HCT116 (cell line): ENCODE measurements at regions not wholly inside any gene's neighbourhood (a gene's known extent, or its start where the extent isn't known, plus 50 kb on each side); places are given as distances from the start of the nearest gene placed in this dataset.
"Not testable (repeated sequence)": the region's sequence is repeated elsewhere in the genome, so short reads cannot be mapped to it uniquely, and the experiment has no call there.

Source experiments
- CEBPB ChIP-seq: IDR thresholded peaks from 2 replicates; pipeline ENCODE4 v1.6.1; 2012; ENCODE audit warnings: low read depth
- EGR1 ChIP-seq: IDR thresholded peaks from 2 replicates; pipeline ENCODE4 v1.6.1; 2012; ENCODE audit warnings: low read depth
- ELF1 ChIP-seq: IDR thresholded peaks from 2 replicates; pipeline ENCODE4 v1.6.1; 2012; ENCODE audit warnings: low read depth, borderline replicate concordance
- EZH2 ChIP-seq: fragments of 200-600 bp; sonication (generic); IDR thresholded peaks from 2 replicates; pipeline ENCODE4 v1.6.1; 2017; ENCODE audit warnings: antibody characterized with exemption, mixed run types
- JUND ChIP-seq: IDR thresholded peaks from 2 replicates; pipeline ENCODE4 v1.6.1; 2012
- POLR2A ChIP-seq: IDR thresholded peaks from 2 replicates; pipeline ENCODE4 v1.7.0; 2011; ENCODE audit warnings: borderline replicate concordance; ENCODE audit not compliant: insufficient read depth, insufficient read length; ENCODE audit errors: extremely low read depth
- POLR2AphosphoS5 ChIP-seq: IDR thresholded peaks from 2 replicates; pipeline ENCODE4 v1.6.1; 2011; ENCODE audit warnings: mild to moderate bottlenecking, low read depth, low read length, moderate library complexity
- ZBTB33 ChIP-seq: IDR thresholded peaks from 2 replicates; pipeline ENCODE4 v1.6.1; 2011; ENCODE audit warnings: mild to moderate bottlenecking, low read length, moderate library complexity; ENCODE audit not compliant: insufficient replicate concordance; ENCODE audit errors: extremely low read depth
- TF ChIP-seq, protein P1 (sequence below), 3 experiments: fragments of 200-600 bp in 1 of 3; sonication (generic) in 1 of 3; IDR thresholded peaks in 2 of 3; conservative IDR thresholded peaks in 1 of 3; 2 replicates each; pipeline ENCODE4 v1.5.1; 2012 to 2017; ENCODE audit warnings: low read depth in 2 of 3, low read length in 2 of 3, antibody characterized with exemption in 1 of 3, borderline replicate concordance in 1 of 3, control low read depth in 1 of 3, mild to moderate bottlenecking in 1 of 3, mixed read lengths in 1 of 3, mixed run types in 1 of 3, moderate library complexity in 1 of 3; ENCODE audit not compliant: insufficient read depth in 1 of 3
- TF ChIP-seq, protein P2 (sequence below): IDR thresholded peaks from 2 replicates; pipeline ENCODE4 v1.6.1; 2012
- TF ChIP-seq, protein P3 (sequence below): IDR thresholded peaks from 2 replicates; pipeline ENCODE4 v1.6.1; 2012

DNA sequence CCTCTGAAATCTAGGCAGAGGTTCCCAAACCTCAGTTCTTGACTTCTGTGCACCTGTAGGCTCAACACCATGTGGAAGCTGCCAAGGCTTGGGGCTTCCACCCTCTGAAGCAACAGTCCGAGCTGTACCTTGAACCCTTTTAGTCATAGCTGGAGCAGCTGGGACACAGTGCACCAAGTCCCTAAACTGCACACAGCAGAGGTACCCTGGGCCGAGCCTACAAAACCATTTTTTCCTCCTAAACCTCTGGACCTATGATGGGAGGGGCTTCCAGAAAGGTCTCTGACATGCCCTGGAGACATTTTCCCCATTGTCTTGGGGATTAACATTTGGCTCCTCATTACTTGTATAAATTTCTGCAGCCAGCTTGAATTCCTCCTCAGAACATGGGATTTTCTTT, 168.8 kb downstream of the TLE3 start:
- TF ChIP-seq POLR2A, EGR1, JUND, EZH2, CEBPB, ZBTB33, ELF1, POLR2AphosphoS5: not testable (repeated sequence)
- TF ChIP-seq, protein P1, sequence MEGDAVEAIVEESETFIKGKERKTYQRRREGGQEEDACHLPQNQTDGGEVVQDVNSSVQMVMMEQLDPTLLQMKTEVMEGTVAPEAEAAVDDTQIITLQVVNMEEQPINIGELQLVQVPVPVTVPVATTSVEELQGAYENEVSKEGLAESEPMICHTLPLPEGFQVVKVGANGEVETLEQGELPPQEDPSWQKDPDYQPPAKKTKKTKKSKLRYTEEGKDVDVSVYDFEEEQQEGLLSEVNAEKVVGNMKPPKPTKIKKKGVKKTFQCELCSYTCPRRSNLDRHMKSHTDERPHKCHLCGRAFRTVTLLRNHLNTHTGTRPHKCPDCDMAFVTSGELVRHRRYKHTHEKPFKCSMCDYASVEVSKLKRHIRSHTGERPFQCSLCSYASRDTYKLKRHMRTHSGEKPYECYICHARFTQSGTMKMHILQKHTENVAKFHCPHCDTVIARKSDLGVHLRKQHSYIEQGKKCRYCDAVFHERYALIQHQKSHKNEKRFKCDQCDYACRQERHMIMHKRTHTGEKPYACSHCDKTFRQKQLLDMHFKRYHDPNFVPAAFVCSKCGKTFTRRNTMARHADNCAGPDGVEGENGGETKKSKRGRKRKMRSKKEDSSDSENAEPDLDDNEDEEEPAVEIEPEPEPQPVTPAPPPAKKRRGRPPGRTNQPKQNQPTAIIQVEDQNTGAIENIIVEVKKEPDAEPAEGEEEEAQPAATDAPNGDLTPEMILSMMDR (IDR thresholded peaks at IDR 0.05 in 2 of 3, conservative IDR thresholded peaks at IDR 0.05 in 1 of 3; ENCODE audit: borderline replicate concordance in 1 of 3, insufficient read depth in 1 of 3, low read depth in 2 of 3, low read length in 2 of 3) = not testable (repeated sequence)
- TF ChIP-seq, protein P2, sequence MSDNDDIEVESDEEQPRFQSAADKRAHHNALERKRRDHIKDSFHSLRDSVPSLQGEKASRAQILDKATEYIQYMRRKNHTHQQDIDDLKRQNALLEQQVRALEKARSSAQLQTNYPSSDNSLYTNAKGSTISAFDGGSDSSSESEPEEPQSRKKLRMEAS = not testable (repeated sequence)
- TF ChIP-seq, protein P3, sequence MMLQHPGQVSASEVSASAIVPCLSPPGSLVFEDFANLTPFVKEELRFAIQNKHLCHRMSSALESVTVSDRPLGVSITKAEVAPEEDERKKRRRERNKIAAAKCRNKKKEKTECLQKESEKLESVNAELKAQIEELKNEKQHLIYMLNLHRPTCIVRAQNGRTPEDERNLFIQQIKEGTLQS = not testable (repeated sequence)
